Left lung (tissue), 4 donors: ENCODE measurements at regions not wholly inside any gene's neighbourhood (a gene's known extent, or its start where the extent isn't known, plus 50 kb on each side); places are given as distances from the start of the nearest gene placed in this dataset.

Experiments
- ATAC-seq: fragments of 200-7000 bp; cut with Tn5 transposase; one replicate; pipeline ENCODE4 v1.9.1; 2020; ENCODE audit warnings: moderate library complexity
- DNase-seq, 4 donors: peaks; one replicate each; pipeline ENCODE4 v3.0.0-alpha.2; 2013 to 2020
- H3K27ac ChIP-seq, 2 donors: fragments of 200-600 bp; sonication (generic) in 1 of 2; one replicate each; pipeline versions ENCODE4 v1.5.0 to v1.8.0; 2020 to 2021
- H3K27me3 ChIP-seq, 2 donors: fragments of 200-600 bp; sonication (generic) in 1 of 2; one replicate each; pipeline versions ENCODE4 v1.5.0 to v1.8.0; 2020 to 2021
- H3K36me3 ChIP-seq, 2 donors: fragments of 200-600 bp; sonication (generic) in 1 of 2; one replicate each; pipeline versions ENCODE4 v1.5.0 to v1.8.0; 2020 to 2021
- H3K4me1 ChIP-seq, 2 donors: fragments of 200-600 bp; one replicate each; pipeline ENCODE4 v1.8.0; 2021
- H3K4me3 ChIP-seq, 2 donors: fragments of 200-600 bp; sonication (generic) in 1 of 2; one replicate each; pipeline versions ENCODE4 v1.5.0 to v1.8.0; 2020 to 2021; ENCODE audit warnings: mild to moderate bottlenecking in 1 of 2
- H3K9me3 ChIP-seq, 2 donors: fragments of 200-600 bp; sonication (generic) in 1 of 2; one replicate each; pipeline versions ENCODE4 v1.5.0 to v1.8.0; 2020 to 2021
- CTCF ChIP-seq, 2 donors: fragments of 200-600 bp; sonication (generic) in 1 of 2; IDR thresholded peaks; one replicate each; pipeline versions ENCODE4 v1.5.0 to v1.8.0; 2021; ENCODE audit warnings: antibody characterized with exemption in 2 of 2
- intact Hi-C, 2 donors: fragments of 100-400 bp; cut with DNase I; formaldehyde crosslinking; loops; one replicate each; pipeline versions ENCODE4 v1.11.2 to v1.14.2; 2022
- donor health status: DM: no; HTN: yes; CAD: no.
- donor health status: DM: no; HTN: no; CAD: no.

GRCh38 chr10:121303287-121303890 is 294.9 kb downstream of the FGFR2 start:
- no peaks in the 10 kb centered on the region for H3K27me3 ChIP-seq
- ATAC-seq (peak; percentile 76), DNase-seq (no peak)
- intact Hi-C loops: no loop called here
- no peaks in the 10 kb centered on the region for H3K9me3 ChIP-seq
- no peak overlapping the region for H3K4me3 ChIP-seq
- H3K4me1 ChIP-seq: no peaks in the 10 kb centered on the region
- no peaks in the 10 kb centered on the region for H3K36me3 ChIP-seq
- H3K27ac ChIP-seq: no peak overlapping the region
- no peak for TF ChIP-seq CTCF (IDR thresholded peaks at IDR 0.05)

- TF ChIP-seq CTCF (IDR thresholded peaks at IDR 0.05): no peak
- intact Hi-C loops: no loop called here
- H3K27ac ChIP-seq: no peak overlapping the region
- H3K9me3 ChIP-seq: no peaks in the 10 kb centered on the region
- DNase-seq (no peak), ATAC-seq (no peak)
- no peaks in the 10 kb centered on the region for H3K27me3 ChIP-seq
- no peaks in the 10 kb centered on the region for H3K36me3 ChIP-seq
- no peaks in the 10 kb centered on the region for H3K4me1 ChIP-seq
- H3K4me3 ChIP-seq: no peak overlapping the region
Observed at GRCh38 chr10:121305066-121305465, 293.2 kb downstream of the FGFR2 start.

DNA sequence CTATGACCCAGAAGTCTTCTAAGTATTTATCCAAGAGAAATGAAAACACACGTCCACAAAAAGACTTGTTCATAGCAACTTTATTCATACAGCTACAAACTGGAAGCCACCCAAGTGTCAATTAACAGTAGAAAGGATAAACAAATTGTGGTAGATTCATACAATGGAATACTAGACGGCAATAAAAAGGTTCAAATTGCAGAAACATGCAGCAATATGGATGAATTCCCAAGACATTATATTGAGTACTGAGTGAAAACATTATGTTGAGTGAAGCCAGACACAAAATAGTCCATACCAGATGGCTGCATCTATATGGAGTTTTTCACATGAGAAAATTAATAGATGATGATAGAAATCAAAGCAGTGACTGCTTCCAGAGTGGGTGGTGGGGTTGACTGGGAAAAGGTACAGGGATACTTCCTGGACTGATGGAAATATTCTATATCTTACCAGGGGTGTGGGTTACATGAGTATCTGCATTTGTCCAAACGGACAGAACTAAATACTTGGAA is 292.0 kb downstream of the FGFR2 start:
- no peak overlapping the region for H3K27ac ChIP-seq
- no peaks in the 10 kb centered on the region for H3K4me1 ChIP-seq
- intact Hi-C loops: no loop called here
- no peak for DNase-seq
- no peak overlapping the region for H3K4me3 ChIP-seq
- ATAC-seq: no peak
- no peaks in the 10 kb centered on the region for H3K36me3 ChIP-seq
- H3K27me3 ChIP-seq: no peaks in the 10 kb centered on the region
- H3K9me3 ChIP-seq: no peaks in the 10 kb centered on the region
- no peak for TF ChIP-seq CTCF (IDR thresholded peaks at IDR 0.05)

DNA sequence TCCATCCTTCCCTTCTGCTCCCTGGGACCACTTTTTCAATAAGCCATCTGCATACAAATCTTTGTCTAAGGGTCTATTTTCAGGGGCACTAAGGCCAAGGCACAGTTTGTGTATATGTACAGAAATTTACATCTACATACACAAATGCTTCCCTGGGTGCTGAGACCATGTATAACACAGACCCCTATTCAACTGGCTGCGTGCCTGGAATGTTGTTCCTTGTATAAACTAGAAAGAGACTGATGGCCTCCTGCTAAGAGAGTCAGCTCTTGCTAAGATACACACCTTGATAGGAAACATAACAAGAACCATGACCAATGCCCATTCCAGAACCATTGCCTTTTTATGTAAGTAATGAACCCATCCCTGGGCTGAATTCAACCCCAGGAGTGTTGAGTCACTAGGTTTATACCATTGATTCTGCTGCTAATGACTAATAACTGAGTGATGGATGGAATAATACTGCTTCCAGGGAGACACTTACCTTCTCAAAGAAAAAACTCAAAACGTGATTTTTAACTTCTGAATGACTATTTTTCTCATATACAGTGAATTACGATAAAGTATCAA is 290.7 kb downstream of the FGFR2 start:
- ATAC-seq: no peak
- TF ChIP-seq CTCF (IDR thresholded peaks at IDR 0.05): no peak
- Histone ChIP-seq H3K4me3 (no peak overlapping the region), H3K27ac (no peak overlapping the region), H3K36me3 (no peaks in the 10 kb centered on the region), H3K9me3 (no peaks in the 10 kb centered on the region), H3K27me3 (no peaks in the 10 kb centered on the region), H3K4me1 (no peaks in the 10 kb centered on the region)
- intact Hi-C loops: no loop called here
- no peak for DNase-seq

- H3K36me3 ChIP-seq: no peaks in the 10 kb centered on the region
- H3K27me3 ChIP-seq: no peaks in the 10 kb centered on the region
- H3K9me3 ChIP-seq: no peaks in the 10 kb centered on the region
- no peak for TF ChIP-seq CTCF (IDR thresholded peaks at IDR 0.05)
- no peak for DNase-seq
- ATAC-seq: no peak
- intact Hi-C loops: no loop called here
- no peaks in the 10 kb centered on the region for H3K4me1 ChIP-seq
- no peak overlapping the region for H3K4me3 ChIP-seq
- H3K27ac ChIP-seq: no peak overlapping the region
Observed at GRCh38 chr10:121308020-121308419, 290.2 kb downstream of the FGFR2 start.
